ENCODE measurements at regions not wholly inside any gene's neighbourhood (a gene's known extent, or its start where the extent isn't known, plus 50 kb on each side); places are given as distances from the start of the nearest gene placed in this dataset.

DNA sequence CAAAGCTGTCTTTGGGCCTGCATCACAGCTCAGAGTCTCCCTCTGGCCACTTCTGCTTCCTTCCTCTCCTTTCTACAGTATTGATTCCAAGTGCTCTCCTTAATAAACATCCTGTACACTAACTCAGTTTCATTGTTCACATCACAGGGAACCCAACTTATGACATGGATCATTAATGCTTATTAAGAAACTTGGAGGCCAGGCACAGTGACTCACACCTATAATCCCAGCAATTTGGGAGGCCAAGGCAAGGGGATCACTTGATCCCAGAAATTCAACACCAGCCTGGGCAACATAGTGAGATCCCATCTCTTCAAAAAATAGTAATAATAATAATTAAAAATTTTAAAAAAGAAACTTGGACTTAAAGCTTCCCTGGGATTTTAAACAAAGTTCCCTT, 89.2 kb upstream of the EFHC2 start:
- no peak for DNase-seq (ENCODE audit: low spot score in 2 of 2)
- TF ChIP-seq POLR2A (IDR thresholded peaks at IDR 0.05) = no peak
- TF ChIP-seq, protein P1, sequence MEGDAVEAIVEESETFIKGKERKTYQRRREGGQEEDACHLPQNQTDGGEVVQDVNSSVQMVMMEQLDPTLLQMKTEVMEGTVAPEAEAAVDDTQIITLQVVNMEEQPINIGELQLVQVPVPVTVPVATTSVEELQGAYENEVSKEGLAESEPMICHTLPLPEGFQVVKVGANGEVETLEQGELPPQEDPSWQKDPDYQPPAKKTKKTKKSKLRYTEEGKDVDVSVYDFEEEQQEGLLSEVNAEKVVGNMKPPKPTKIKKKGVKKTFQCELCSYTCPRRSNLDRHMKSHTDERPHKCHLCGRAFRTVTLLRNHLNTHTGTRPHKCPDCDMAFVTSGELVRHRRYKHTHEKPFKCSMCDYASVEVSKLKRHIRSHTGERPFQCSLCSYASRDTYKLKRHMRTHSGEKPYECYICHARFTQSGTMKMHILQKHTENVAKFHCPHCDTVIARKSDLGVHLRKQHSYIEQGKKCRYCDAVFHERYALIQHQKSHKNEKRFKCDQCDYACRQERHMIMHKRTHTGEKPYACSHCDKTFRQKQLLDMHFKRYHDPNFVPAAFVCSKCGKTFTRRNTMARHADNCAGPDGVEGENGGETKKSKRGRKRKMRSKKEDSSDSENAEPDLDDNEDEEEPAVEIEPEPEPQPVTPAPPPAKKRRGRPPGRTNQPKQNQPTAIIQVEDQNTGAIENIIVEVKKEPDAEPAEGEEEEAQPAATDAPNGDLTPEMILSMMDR (IDR thresholded peaks at IDR 0.05) = no peak
- no peak for TF ChIP-seq EP300 (IDR thresholded peaks at IDR 0.05)

DNA sequence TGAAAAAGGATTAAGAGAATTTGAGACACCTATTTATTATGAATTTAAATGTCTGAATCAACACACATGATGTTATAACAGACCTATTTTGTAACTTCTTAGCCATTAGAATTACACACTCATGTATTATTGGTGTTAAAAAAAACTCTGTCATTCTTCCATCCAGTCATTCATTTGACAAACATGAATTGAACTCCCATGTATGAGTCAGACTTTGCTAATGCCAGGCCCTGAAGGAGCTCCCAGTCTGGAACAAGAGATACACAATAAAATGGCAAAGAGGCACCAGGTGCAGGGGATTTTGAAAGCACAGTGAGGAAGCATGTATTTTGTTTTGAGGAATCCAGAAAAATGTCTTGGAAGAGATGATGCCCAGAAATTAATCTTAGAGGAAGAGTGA, 87.7 kb upstream of the EFHC2 start:
- Histone ChIP-seq H3K27me3 (no peaks in the 10 kb centered on the region), H3K36me3 (no peaks in the 10 kb centered on the region), H3K4me3 (no peak overlapping the region), H3K4me1 (no peaks in the 10 kb centered on the region), H3K9me3 (no peaks in the 10 kb centered on the region), H3K27ac (no peak overlapping the region)
- TF ChIP-seq EP300 (IDR thresholded peaks at IDR 0.05) (no peak), POLR2A (IDR thresholded peaks at IDR 0.05) (no peak)
- TF ChIP-seq, protein P1 (IDR thresholded peaks at IDR 0.05) = no peak
- DNase-seq (ENCODE audit: low spot score in 2 of 2) = no peak

More for the DNA sequence above, 89.2 kb upstream of the EFHC2 start:
- H3K4me1 ChIP-seq = no peaks in the 10 kb centered on the region
- H3K27ac ChIP-seq = no peak overlapping the region
- no peak overlapping the region for H3K4me3 ChIP-seq
- H3K36me3 ChIP-seq = no peaks in the 10 kb centered on the region
- no peaks in the 10 kb centered on the region for H3K9me3 ChIP-seq
- no peaks in the 10 kb centered on the region for H3K27me3 ChIP-seq

DNA sequence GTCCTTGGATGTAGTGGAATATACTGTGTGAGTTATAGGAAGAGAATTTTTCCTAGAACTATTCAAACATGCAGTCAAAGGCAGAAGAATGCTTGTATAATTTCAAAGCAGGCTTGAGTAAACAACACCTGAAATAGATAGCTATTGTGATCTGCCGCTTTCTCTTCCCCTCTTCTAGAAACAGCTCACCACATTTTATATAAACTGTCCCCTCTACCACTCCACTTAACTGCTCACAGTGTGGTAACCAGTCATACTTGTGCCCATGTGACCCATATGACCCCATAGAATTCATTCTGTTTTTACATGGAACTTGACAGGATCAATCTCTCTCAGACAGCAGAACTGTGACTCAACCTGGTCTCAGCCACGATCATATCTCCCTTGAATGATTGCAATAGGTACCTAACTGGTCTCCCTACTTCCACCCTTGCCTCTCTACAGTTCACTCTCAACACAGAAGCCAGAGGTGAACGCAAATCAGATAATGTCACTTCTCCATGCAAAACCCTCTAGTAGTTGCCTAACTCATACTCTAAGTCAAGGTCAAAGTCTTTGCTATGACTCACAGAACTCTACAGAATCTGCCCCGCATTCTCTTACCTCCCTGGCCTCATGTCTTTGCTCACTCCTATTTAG, 85.6 kb upstream of the EFHC2 start:
- DNase-seq (ENCODE audit: low spot score in 2 of 2) = no peak
- no peak overlapping the region for H3K4me3 ChIP-seq
- WGBS, 2 donors = 84 to 85% methylated on average over 4 of the region's 4 CpGs
- TF ChIP-seq, protein P1 (IDR thresholded peaks at IDR 0.05) = no peak
- TF ChIP-seq POLR2A (IDR thresholded peaks at IDR 0.05) = no peak
- TF ChIP-seq EP300 (IDR thresholded peaks at IDR 0.05) = no peak
- H3K27me3 ChIP-seq = no peaks in the 10 kb centered on the region
- no peak overlapping the region for H3K27ac ChIP-seq
- H3K9me3 ChIP-seq = no peaks in the 10 kb centered on the region
- H3K4me1 ChIP-seq = no peaks in the 10 kb centered on the region
- H3K36me3 ChIP-seq = no peaks in the 10 kb centered on the region

DNA sequence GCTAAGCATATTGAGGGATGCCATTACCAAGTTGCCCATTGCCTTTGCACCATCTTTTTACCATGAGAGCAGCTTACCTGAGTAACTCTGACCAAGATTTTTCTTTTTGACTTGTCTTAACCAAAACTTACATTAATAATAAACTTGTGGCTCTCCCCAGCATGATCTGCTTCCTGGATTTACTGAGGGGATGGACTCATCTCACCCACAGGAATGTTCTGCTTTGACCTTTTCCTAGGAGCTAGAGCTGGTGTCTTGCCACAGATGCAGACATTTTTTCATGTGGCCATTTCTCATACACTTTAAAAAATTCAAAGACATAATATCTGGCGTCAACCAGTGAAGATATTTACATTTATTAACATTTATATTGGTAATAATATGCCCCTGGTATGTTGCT, 79.2 kb upstream of the EFHC2 start:
- no peak overlapping the region for H3K27ac ChIP-seq
- H3K36me3 ChIP-seq = no peaks in the 10 kb centered on the region
- no peak for TF ChIP-seq POLR2A (IDR thresholded peaks at IDR 0.05)
- TF ChIP-seq, protein P1 (IDR thresholded peaks at IDR 0.05) = no peak
- TF ChIP-seq EP300 (IDR thresholded peaks at IDR 0.05) = no peak
- H3K4me1 ChIP-seq = no peaks in the 10 kb centered on the region
- WGBS, 2 donors = 61 to 77% methylated on average over 1 of the region's 1 CpG
- no peaks in the 10 kb centered on the region for H3K9me3 ChIP-seq
- H3K27me3 ChIP-seq = no peaks in the 10 kb centered on the region
- no peak overlapping the region for H3K4me3 ChIP-seq
- DNase-seq (ENCODE audit: low spot score in 2 of 2) = no peak

DNA sequence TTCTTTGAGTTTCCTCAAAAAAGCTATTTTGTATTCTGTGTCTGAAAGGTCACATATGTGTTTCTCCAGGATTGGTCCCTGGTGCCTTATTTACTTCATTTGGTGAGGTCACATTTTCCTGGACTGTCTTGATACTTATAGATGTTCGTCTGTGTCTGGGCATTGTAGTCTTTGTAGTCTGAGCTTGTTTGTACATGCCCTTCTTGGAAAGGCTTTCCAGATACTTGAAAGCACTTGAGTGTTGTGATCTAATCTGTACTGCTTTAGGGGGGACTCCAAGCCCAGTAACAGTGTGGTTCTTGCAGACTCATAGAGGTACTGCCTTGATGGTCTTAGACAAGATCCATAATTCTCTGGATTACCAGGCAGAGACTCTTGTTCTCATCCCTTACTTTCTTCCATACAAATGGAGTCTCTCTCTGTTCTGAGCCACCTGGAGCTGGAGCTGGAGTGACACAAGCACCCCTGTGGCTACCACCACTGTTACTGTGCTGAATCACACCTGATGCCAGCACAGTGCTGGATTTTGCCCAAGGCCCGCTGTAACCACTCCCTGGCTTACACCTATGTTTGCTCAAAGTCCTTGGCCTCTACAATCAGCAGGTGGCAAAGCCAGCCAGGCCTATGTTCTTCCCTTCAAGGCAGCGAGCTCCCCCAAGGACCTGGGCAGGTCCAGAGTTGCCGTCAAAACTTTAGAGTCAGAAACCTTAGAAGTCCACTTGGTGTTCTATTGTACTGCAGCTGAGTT, 72.3 kb upstream of the EFHC2 start:
- WGBS, 2 donors = 81 to 82% methylated on average over 3 to 4 of the region's 4 CpGs
- no peak for TF ChIP-seq POLR2A (IDR thresholded peaks at IDR 0.05)
- TF ChIP-seq, protein P1 (IDR thresholded peaks at IDR 0.05) = no peak
- no peak for TF ChIP-seq EP300 (IDR thresholded peaks at IDR 0.05)

More for the DNA sequence above, 72.3 kb upstream of the EFHC2 start:
- no peak for DNase-seq (ENCODE audit: low spot score in 2 of 2)
- no peaks in the 10 kb centered on the region for H3K9me3 ChIP-seq
- no peaks in the 10 kb centered on the region for H3K4me1 ChIP-seq
- peaks cover 0 to 4% of the 10 kb centered on the region in 2 donors for H3K27me3 ChIP-seq
- H3K27ac ChIP-seq = no peak overlapping the region
- no peak overlapping the region for H3K4me3 ChIP-seq
- H3K36me3 ChIP-seq = no peaks in the 10 kb centered on the region

Measured in tibial nerve (tissue), 4 donors.